T-helper 2 cell treated with Interferon-gamma antibody and Interleukin-4, amounts not matched to agents 100 ng/mL and 5 ng/mL, for 36 hours (primary cell): ENCODE measurements at regions not wholly inside any gene's neighbourhood (a gene's known extent, or its start where the extent isn't known, plus 50 kb on each side); places are given as distances from the start of the nearest gene placed in this dataset.
"Not testable (repeated sequence)": the region's sequence is repeated elsewhere in the genome, so short reads cannot be mapped to it uniquely, and the experiment has no call there.

Source experiments
- intact Hi-C: fragments of 100-400 bp; cut with micrococcal nuclease; formaldehyde crosslinking; loops from one replicate; pipeline ENCODE4 v1.15.1; 2023

DNA sequence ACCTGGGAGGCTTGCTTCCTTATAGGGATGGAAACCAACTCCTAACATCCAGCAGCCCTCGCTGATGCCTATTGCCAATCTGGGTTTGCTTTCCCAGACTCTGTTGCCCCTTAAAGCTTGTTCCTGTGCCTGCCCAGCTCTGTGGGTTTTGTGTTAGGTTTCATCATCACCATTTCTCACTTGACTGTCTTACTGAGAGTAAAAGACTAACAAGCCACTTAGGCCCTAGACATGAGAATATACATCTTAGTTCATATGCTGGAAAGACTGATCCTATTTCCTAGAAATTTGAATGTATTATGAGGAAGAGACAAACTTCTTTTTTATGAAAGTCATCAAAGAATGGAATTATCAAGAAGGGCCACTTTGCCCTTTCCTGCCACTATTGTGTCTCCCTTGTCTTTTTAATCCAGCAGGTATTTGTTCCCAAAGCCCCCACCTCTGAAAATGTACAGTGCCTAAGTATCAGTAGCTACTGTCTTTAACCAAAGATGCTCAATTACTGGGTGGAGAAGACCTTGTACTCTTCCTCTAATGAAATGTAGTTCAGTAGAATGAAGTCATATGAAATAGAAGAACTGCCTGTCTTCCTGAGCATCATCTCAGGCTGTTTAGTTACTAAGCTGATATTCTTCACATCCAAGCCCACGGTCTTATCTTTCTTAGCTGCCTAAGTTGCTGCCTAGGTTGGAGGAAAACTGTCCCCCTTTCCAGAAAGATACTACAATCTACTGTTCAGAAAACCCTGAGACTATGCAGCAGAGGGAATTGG, 59.8 kb upstream of the ZPLD1 start:
- intact Hi-C loops, result loop anchor here (10.0 kb wide), 1 partner anchor 570 kb away; no protein-coding TSS in a partner anchor

DNA sequence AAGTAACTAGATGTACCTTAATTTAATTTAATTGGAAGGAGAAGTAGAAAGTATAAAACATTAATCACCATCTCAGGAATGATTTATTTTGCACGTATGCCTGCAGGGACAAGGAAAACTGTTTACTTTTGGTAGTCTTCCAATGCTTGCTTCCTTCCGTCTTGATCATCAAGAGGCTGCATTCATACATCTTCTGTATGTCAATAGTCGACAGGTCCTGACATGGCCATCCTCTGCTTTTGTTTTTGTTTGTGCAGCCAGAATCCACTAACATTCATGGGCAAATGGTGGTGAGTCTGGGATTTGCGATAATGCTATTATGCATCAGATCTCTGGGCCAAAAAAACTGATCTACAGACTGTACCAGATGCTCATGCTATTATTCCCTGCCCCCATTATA, 56.6 kb upstream of the ZPLD1 start:
- intact Hi-C loops, result loop anchor here (10.0 kb wide), 1 partner anchor 573 kb away; no protein-coding TSS in a partner anchor

DNA sequence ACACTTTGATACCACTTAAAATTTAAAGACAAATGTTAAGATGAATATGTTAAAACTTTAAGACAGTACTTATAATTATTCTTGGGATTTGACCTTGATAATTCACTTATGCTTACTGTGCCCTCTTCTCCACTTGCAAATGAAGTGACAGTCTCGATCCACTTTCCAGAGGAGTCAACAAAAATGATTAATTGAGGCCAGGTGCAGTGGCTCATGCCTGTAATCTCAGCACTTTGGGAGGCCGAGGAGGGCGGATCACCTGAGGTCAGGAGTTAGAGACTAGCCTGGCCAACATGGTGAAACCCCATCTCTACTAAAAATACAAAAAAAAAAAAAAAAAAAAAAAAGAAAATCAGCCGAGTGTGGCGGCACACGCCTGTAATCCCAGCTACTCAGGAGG, 52.6 kb upstream of the ZPLD1 start:
- intact Hi-C loops, result not testable (repeated sequence)
